NCI-H1092 treated with DMSO at 0.1 percent for 48 hours (cell line): ENCODE measurements at regions not wholly inside any gene's neighbourhood (a gene's known extent, or its start where the extent isn't known, plus 50 kb on each side); places are given as distances from the start of the nearest gene placed in this dataset.

Experiments
- DNase-seq: peaks from one replicate; lab custom pipeline; 2025; lab: John Stamatoyannopoulos, UW

GRCh38 chr9:86443992-86444391, 89.8 kb upstream of the TUT7 start:
- no peak for DNase-seq

DNA sequence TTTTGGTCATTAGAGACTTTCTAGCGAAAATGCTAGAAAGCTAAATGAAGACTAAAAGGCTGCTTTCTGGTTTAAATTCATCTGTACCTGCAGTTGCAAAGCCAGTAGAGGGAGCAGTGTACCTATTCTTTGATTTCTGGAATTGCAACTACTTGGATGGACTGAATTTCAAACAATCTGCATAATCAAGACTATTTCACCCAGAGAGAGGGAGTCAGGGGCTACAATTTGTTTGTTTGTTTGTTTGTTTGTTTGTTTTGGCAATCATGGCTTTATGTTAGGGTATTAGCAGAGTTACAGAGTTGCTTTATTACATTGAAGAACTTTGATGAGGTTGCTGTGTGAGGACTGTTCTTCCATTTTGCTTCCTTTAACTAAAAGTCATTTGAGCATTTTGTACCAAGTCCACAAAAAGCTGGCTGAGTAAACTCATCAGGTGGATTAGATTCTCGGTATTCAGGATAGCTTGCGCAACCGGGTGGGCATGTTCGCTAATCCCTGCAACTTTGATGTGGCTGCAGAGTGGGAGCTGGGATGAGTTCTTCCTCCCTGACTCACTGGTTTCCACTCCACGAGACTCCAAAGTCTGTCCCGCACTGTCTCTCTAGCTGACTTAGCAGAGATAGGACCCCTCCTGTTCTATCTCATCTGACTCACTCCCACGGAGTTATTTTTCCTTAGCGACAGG, 80.0 kb upstream of the TUT7 start:
- DNase-seq = peak; percentile 38

GRCh38 chr9:86424251-86424891, 70.2 kb upstream of the TUT7 start:
- no peak for DNase-seq

GRCh38 chr9:86413971-86414880, 60.0 kb upstream of the TUT7 start:
- DNase-seq = peak; percentile 39

DNA sequence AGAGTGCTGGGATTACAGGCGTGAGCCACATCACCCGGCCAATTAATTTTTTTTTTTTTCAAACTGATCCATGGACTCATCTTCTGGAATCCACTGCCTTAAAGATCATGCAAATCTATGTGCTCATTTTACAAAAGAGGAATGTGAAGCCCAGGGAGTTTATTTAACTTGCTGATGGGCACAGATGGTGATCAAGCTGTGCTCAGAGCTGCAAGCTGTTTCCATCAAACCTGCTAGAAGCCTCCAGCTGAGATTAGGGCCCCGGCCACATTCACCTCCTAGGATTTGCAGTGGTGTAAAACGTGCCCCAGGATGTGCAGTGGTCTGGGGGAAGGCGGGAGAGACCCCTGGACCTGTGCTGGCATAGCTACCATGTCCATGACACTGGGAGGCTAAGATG, 56.1 kb upstream of the TUT7 start:
- DNase-seq = no peak

- no peak for DNase-seq
Measured at GRCh38 chr9:86408121-86408520, 53.9 kb upstream of the TUT7 start.

GRCh38 chr9:86407022-86407421, 52.8 kb upstream of the TUT7 start:
- DNase-seq = no peak

DNA sequence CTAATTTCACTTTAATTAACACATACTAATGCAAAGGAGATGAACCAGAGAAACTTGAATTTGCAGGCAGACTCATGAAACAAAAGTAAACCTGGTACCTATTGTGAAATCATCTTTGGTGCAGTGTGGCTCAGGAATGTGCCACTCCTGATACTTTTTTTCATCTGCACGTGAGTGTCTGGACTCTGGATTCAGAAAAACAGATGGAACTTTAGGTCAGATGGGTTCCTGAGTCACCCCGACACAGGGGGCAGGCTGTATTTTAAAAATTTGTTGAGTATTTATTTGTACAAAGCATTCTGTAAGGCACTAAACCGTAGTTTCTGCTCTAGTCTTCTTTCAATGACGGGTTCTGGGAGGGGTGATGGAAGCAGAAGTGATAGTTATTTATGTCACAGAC, 52.2 kb upstream of the TUT7 start:
- no peak for DNase-seq

DNA sequence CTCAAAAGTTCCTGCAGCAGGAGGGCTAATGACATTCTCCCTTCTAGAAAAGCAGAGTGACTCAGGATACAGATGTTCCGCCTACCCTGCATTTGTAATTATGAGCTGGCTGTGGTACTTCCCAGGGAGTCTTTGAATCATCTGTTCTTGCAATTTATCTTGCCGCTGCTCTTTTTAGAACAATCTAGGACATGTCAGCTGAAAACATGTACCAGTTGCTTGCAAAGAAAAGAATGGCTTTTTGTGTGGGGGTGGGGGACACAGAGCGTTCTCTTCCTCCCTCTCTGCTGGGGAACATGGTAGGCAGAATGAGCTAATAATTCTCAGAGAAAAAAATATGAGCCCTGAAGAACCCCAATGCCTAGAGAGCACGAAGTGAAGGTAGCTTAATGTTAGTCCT, 51.7 kb upstream of the TUT7 start:
- no peak for DNase-seq

DNA sequence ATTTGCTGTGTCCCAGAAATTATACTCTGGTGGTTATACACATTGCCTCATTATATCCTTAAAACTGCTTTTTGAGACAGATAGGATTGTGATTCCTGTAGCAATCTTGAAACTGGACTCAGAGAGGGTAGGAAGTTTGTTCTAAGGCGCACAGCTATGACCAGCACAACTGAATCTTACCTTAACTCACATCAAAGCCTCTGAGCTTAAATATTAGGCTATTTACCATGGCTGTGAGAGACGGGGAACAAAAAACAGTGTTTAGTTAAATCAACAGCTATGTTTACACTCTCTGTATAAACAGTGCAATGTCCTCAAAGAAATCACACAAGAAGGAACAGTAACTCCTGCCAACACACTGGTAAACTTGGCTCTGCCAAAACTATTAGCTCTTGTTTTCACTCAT, 50.9 kb upstream of the TUT7 start:
- no peak for DNase-seq
